ENCODE measurements at regions not wholly inside any gene's neighbourhood (a gene's known extent, or its start where the extent isn't known, plus 50 kb on each side); places are given as distances from the start of the nearest gene placed in this dataset.

DNA sequence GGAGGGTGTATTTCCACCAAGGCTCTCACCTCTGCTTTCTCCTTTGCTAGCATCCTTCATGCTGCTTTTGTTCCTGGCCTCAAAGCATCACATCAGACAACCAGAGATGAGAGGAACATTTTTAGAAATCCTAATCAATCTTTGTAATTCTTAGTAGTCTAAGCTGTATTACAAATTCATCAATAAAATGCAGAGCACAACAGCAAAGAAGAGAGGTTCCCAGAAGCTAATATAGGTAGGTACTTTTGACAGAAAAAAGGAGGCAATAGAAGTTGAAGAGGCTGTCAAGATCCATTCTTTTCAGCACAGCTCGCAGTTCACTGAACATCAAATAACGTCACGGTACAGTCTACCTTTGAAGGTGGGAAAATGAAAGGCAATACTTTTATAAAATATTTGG, 265.2 kb upstream of the SYT1 start:
- DNase-seq, result no peak
- Histone ChIP-seq H3K36me3 (no peaks in the 10 kb centered on the region), H3K9me3 (replicated peaks) (peaks cover 27% of the 10 kb centered on the region), H3K4me1 (no peaks in the 10 kb centered on the region), H3K27me3 (ENCODE audit: low read depth) (no peaks in the 10 kb centered on the region), H3K27ac (replicated peaks) (no peak overlapping the region), H3K4me3 (no peak overlapping the region)
- intact Hi-C loops (cut with micrococcal nuclease), result no loop called here
- TF ChIP-seq CTCF (IDR thresholded peaks at IDR 0.05; ENCODE audit: borderline replicate concordance), result no peak

GRCh38 chr12:78600541-78600940, 264.0 kb upstream of the SYT1 start:
- no peak for DNase-seq
- H3K27ac ChIP-seq (replicated peaks), result no peak overlapping the region
- TF ChIP-seq CTCF (IDR thresholded peaks at IDR 0.05; ENCODE audit: borderline replicate concordance), result no peak

DNA sequence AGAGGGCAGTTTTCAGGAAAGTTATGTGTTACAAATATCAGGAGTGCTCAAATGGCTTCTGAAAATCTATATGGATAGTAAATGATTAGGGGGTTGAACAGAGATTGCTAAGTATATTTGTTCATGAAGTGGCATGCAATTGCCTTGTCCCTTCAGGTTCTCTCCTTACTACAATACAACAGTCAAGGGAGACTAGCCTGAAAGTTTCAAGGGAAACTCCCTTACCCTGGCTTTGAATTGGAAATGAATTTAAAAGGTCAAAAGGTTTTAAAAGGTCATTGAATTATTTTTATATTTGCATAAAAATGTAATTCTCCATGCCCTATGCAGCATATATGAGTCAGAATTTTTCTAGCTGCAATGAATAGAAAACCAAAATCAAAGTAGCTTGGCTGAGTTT, 253.1 kb upstream of the SYT1 start:
- Histone ChIP-seq H3K4me1 (no peaks in the 10 kb centered on the region), H3K36me3 (no peaks in the 10 kb centered on the region), H3K9me3 (replicated peaks) (peaks cover 27% of the 10 kb centered on the region), H3K27ac (replicated peaks) (no peak overlapping the region), H3K27me3 (ENCODE audit: low read depth) (no peaks in the 10 kb centered on the region), H3K4me3 (no peak overlapping the region)
- intact Hi-C loops (cut with micrococcal nuclease), result no loop called here
- no peak for TF ChIP-seq CTCF (IDR thresholded peaks at IDR 0.05; ENCODE audit: borderline replicate concordance)
- DNase-seq, result no peak

More at GRCh38 chr12:78600541-78600940, 264.0 kb upstream of the SYT1 start:
- Histone ChIP-seq H3K4me1 (no peaks in the 10 kb centered on the region), H3K36me3 (no peaks in the 10 kb centered on the region), H3K27me3 (ENCODE audit: low read depth) (no peaks in the 10 kb centered on the region), H3K9me3 (replicated peaks) (peaks cover 37% of the 10 kb centered on the region), H3K4me3 (no peak overlapping the region)
- intact Hi-C loops (cut with micrococcal nuclease), result no loop called here

DNA sequence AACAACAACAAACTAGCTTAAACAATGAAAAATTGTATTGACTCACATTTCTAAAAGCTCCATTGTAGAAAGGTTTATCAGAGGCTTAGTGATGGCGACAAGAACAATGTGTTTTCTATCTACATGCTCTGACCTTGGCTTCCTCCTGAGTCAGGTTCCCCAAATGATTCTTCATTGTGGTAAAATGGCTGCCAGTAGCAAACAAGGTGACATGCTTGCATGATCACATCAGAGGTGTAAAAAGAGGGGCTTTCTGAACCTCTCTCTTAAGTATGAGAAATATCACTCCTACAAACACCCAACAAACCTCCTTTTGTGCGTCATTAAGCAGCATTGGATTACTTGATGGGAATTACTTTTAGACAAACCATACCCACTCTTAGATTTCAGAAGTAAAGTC, 252.4 kb upstream of the SYT1 start:
- Histone ChIP-seq H3K4me1 (no peaks in the 10 kb centered on the region), H3K36me3 (no peaks in the 10 kb centered on the region), H3K9me3 (replicated peaks) (peaks cover 21% of the 10 kb centered on the region), H3K4me3 (no peak overlapping the region), H3K27me3 (ENCODE audit: low read depth) (no peaks in the 10 kb centered on the region), H3K27ac (replicated peaks) (no peak overlapping the region)
- no peak for DNase-seq
- no peak for TF ChIP-seq CTCF (IDR thresholded peaks at IDR 0.05; ENCODE audit: borderline replicate concordance)
- intact Hi-C loops (cut with micrococcal nuclease), result no loop called here

DNA sequence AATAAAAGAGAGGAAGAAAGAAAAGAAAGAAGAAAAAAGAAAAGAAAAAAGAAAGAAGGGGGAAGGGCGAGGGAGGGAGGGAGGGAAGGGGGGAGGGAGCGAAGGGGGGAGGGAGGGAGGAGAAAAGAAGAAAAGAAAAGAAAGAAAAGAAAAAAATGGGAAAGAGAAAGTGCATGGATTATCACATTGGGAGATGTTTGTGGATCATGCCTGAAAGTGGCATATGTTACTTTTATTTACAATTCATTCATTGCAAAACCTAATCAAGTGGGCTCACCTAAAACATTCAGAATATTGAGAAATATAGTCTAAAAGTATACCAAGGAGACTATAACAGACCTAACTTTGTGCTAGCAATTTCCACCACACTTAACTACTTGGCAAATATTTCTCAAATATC, 246.9 kb upstream of the SYT1 start:
- Histone ChIP-seq H3K4me3 (no peak overlapping the region), H3K9me3 (replicated peaks) (peaks cover 8% of the 10 kb centered on the region), H3K27ac (replicated peaks) (no peak overlapping the region), H3K27me3 (ENCODE audit: low read depth) (no peaks in the 10 kb centered on the region), H3K36me3 (no peaks in the 10 kb centered on the region), H3K4me1 (no peaks in the 10 kb centered on the region)
- TF ChIP-seq CTCF (IDR thresholded peaks at IDR 0.05; ENCODE audit: borderline replicate concordance), result no peak
- DNase-seq, result no peak
- intact Hi-C loops (cut with micrococcal nuclease), result no loop called here
